ENCODE measurements at regions not wholly inside any gene's neighbourhood (a gene's known extent, or its start where the extent isn't known, plus 50 kb on each side); places are given as distances from the start of the nearest gene placed in this dataset.

GRCh38 chr2:7210712-7211111 lies 293.5 kb downstream of the RNF144A start:
- TF ChIP-seq CTCF (IDR thresholded peaks at IDR 0.05; ENCODE audit: partially characterized antibody, unreplicated experiment), result no peak
- H3K4me3 Mint-ChIP-seq (ENCODE audit: unreplicated experiment), result no peak overlapping the region
- peaks cover 2% of the 10 kb centered on the region for H3K9me3 Mint-ChIP-seq (ENCODE audit: unreplicated experiment)
- H3K27ac Mint-ChIP-seq (ENCODE audit: unreplicated experiment), result no peak overlapping the region
- DNase-seq, result no peak
- peaks cover 12% of the 10 kb centered on the region for H3K4me1 Mint-ChIP-seq (ENCODE audit: low read depth, unreplicated experiment)
- peaks cover 2% of the 10 kb centered on the region for H3K27me3 Mint-ChIP-seq (ENCODE audit: unreplicated experiment)
- H3K36me3 Mint-ChIP-seq (ENCODE audit: unreplicated experiment), result no peaks in the 10 kb centered on the region

- no peaks in the 10 kb centered on the region for H3K27me3 Mint-ChIP-seq (ENCODE audit: unreplicated experiment)
- no peak overlapping the region for H3K27ac Mint-ChIP-seq (ENCODE audit: unreplicated experiment)
- no peak overlapping the region for H3K4me3 Mint-ChIP-seq (ENCODE audit: unreplicated experiment)
- no peak for TF ChIP-seq CTCF (IDR thresholded peaks at IDR 0.05; ENCODE audit: partially characterized antibody, unreplicated experiment)
- H3K9me3 Mint-ChIP-seq (ENCODE audit: unreplicated experiment), result no peaks in the 10 kb centered on the region
- peaks cover 1% of the 10 kb centered on the region for H3K4me1 Mint-ChIP-seq (ENCODE audit: low read depth, unreplicated experiment)
- no peaks in the 10 kb centered on the region for H3K36me3 Mint-ChIP-seq (ENCODE audit: unreplicated experiment)
- no peak for DNase-seq
These were observed 308.6 kb downstream of the RNF144A start for GRCh38 chr2:7225848-7226247.

GRCh38 chr2:7226501-7226900 lies 309.3 kb downstream of the RNF144A start:
- H3K4me3 Mint-ChIP-seq (ENCODE audit: unreplicated experiment), result no peak overlapping the region
- TF ChIP-seq CTCF (IDR thresholded peaks at IDR 0.05; ENCODE audit: partially characterized antibody, unreplicated experiment), result no peak
- no peaks in the 10 kb centered on the region for H3K36me3 Mint-ChIP-seq (ENCODE audit: unreplicated experiment)
- no peak overlapping the region for H3K27ac Mint-ChIP-seq (ENCODE audit: unreplicated experiment)
- no peaks in the 10 kb centered on the region for H3K27me3 Mint-ChIP-seq (ENCODE audit: unreplicated experiment)
- DNase-seq, result no peak
- H3K4me1 Mint-ChIP-seq (ENCODE audit: low read depth, unreplicated experiment), result peaks cover 1% of the 10 kb centered on the region
- H3K9me3 Mint-ChIP-seq (ENCODE audit: unreplicated experiment), result no peaks in the 10 kb centered on the region

DNA sequence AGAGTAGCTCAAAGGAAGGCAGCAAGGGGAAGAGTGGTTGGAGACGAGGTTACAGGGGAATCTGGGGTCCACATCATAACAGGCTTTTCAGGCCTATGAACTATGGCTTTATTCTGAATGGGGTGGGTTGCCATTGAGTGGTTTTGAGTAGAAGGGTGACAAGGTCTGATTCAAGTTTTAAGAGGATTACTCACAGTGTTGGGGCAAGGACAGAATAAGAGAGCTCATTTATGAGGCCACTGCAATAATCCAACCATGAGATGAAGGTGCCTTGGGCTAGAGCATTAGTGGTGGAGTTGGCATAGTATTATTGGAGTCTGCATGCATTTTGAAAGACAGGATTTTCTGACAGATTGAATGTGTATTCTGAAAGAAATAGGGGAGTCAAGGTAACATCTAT lies 315.9 kb downstream of the RNF144A start:
- DNase-seq, result no peak
- TF ChIP-seq CTCF (IDR thresholded peaks at IDR 0.05; ENCODE audit: partially characterized antibody, unreplicated experiment), result no peak
- Mint-ChIP-seq H3K4me1 (ENCODE audit: low read depth, unreplicated experiment) (peaks cover 1% of the 10 kb centered on the region), H3K9me3 (ENCODE audit: unreplicated experiment) (no peaks in the 10 kb centered on the region), H3K27me3 (ENCODE audit: unreplicated experiment) (no peaks in the 10 kb centered on the region), H3K36me3 (ENCODE audit: unreplicated experiment) (no peaks in the 10 kb centered on the region), H3K4me3 (ENCODE audit: unreplicated experiment) (no peak overlapping the region), H3K27ac (ENCODE audit: unreplicated experiment) (no peak overlapping the region)

- no peaks in the 10 kb centered on the region for H3K4me1 Mint-ChIP-seq (ENCODE audit: low read depth, unreplicated experiment)
- H3K36me3 Mint-ChIP-seq (ENCODE audit: unreplicated experiment), result no peaks in the 10 kb centered on the region
- no peak overlapping the region for H3K4me3 Mint-ChIP-seq (ENCODE audit: unreplicated experiment)
- no peak for DNase-seq
- no peak overlapping the region for H3K27ac Mint-ChIP-seq (ENCODE audit: unreplicated experiment)
- no peaks in the 10 kb centered on the region for H3K9me3 Mint-ChIP-seq (ENCODE audit: unreplicated experiment)
- TF ChIP-seq CTCF (IDR thresholded peaks at IDR 0.05; ENCODE audit: partially characterized antibody, unreplicated experiment), result no peak
- H3K27me3 Mint-ChIP-seq (ENCODE audit: unreplicated experiment), result no peaks in the 10 kb centered on the region
These were observed 320.3 kb downstream of the RNF144A start for GRCh38 chr2:7237466-7237865.
